ENCODE measurements at regions not wholly inside any gene's neighbourhood (a gene's known extent, or its start where the extent isn't known, plus 50 kb on each side); places are given as distances from the start of the nearest gene placed in this dataset.
"Not testable (repeated sequence)": the region's sequence is repeated elsewhere in the genome, so short reads cannot be mapped to it uniquely, and the experiment has no call there.

DNA sequence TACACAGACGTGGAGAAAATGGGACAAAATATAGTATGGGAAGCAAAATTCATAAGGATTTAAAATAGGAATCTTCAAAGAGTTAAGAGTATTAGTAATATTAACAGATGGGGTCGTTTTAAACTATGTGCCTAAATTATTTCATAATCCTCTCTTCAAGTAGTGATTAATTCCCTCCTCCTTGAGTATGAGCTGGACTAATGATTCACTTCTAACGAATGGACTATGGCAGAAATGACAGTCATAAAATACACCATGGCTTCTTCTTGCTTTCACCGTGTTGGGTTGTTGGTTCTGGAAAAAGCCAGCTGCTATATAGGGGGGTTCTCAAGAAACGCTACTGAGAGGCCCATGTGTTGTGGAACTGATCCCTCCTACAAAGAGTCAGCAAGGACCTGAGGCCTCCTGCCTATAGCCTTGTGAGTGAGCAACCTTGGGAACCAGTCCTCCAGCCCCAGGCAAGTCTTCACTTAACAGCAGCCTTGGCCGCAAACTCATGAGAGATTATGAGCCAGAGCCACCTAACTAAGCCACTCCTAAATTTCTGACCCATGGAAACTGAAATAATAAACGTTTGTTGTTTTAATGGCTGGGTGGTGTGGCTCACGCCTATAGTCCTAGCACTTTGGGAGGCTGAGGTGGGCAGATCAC is 64.8 kb upstream of the ABHD2 start:
- DNase-seq (ENCODE audit: low read depth) = no peak
- no peak overlapping the region for H3K4me3 ChIP-seq (ENCODE audit: control insufficient read depth, low read depth, low read length)
- no peak for TF ChIP-seq CTCF (IDR thresholded peaks at IDR 0.05; ENCODE audit: control insufficient read depth, insufficient read depth, low read depth, low read length, missing control alignments)

DNA sequence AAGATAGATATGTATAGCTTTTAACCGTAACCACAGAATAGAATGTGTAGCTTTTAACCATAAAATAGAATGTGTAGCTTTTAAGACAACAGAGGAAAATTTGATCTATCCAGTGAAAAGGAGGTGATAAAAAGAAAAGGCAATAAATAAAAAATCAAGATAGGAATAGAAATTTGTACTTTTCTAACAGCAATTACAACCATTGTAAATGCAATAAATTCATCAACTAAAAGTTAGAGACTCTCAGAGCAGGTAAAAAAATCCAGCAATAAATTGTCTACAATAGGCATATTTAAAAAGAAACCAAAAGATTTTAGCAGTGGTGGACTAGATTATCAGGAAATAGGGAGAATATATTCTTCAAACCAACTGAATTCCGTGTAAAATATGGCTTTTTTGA is 63.8 kb upstream of the ABHD2 start:
- no peak overlapping the region for H3K4me3 ChIP-seq (ENCODE audit: control insufficient read depth, low read depth, low read length)
- no peak for DNase-seq (ENCODE audit: low read depth)
- no peak for TF ChIP-seq CTCF (IDR thresholded peaks at IDR 0.05; ENCODE audit: control insufficient read depth, insufficient read depth, low read depth, low read length, missing control alignments)

DNA sequence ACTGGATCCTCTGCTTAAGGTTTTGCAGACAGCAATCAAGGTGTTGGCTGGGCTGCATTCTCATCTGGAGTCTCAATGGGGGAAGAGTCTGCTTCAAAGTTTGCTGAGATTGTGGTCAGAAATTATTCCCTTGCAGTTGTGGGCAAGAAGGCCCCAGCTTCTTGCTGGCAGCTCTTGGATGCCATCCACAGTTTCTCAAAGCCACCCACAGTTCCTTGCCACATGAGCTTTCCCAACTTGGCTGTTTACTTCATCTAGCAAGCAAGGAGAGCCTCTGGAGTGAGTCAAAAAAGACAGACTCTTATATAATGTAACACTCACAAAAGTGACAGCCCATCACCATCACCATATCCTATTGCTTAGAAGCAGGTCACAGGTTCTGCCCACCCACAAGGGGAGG is 62.1 kb upstream of the ABHD2 start:
- H3K4me3 ChIP-seq (ENCODE audit: control insufficient read depth, low read depth, low read length) = no peak overlapping the region
- TF ChIP-seq CTCF (IDR thresholded peaks at IDR 0.05; ENCODE audit: control insufficient read depth, insufficient read depth, low read depth, low read length, missing control alignments) = no peak

GRCh38 chr15:89028036-89028435 is 60.2 kb upstream of the ABHD2 start:
- TF ChIP-seq CTCF (IDR thresholded peaks at IDR 0.05; ENCODE audit: control insufficient read depth, insufficient read depth, low read depth, low read length, missing control alignments) = no peak
- no peak overlapping the region for H3K4me3 ChIP-seq (ENCODE audit: control insufficient read depth, low read depth, low read length)
- DNase-seq (ENCODE audit: low read depth) = no peak

More for the DNA sequence above, 62.1 kb upstream of the ABHD2 start:
- no peak for DNase-seq (ENCODE audit: low read depth)

DNA sequence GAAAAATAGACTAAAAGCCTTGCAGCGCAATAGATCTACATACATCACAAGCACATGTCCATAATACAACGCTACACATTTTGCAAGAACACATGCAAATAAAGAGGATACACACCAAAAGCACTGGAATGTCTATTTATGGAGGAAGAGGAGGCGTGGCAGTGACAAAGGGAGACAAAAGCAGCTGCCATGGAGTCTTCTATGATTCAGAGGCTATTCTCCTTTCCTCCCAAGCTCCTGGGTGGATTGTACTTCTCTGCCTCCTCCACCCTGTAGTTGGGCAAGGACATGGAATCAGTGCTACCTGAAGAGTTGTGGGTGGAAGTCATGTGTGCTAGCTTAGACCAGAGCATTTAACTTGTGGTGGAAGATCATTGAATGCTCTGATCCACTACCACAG is 57.9 kb upstream of the ABHD2 start:
- no peak for DNase-seq (ENCODE audit: low read depth)
- H3K4me3 ChIP-seq (ENCODE audit: control insufficient read depth, low read depth, low read length) = no peak overlapping the region
- TF ChIP-seq CTCF (IDR thresholded peaks at IDR 0.05; ENCODE audit: control insufficient read depth, insufficient read depth, low read depth, low read length, missing control alignments) = no peak

- not testable (repeated sequence) for DNase-seq (ENCODE audit: low read depth); H3K4me3 ChIP-seq (ENCODE audit: control insufficient read depth, low read depth, low read length)
Observed at GRCh38 chr15:89031637-89032285, 56.5 kb upstream of the ABHD2 start.

DNA sequence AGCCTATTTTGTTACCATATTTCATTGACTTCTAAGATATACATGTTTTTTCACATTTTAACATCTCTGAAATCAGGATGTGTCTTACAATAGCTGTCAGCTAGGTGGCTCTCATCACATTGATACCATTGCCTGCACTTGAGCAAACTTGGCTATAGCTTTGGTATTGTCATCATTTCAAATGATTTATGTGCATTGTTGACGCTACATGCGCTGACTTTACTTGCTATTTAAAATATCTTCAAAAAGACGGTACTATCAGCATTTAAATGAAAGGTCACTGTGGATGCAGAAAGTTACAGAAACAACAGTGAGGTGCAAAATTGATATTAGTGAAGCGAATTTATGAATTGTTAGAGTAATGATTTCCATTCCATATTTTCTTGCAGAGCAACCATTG is 54.0 kb upstream of the ABHD2 start:
- no peak for DNase-seq (ENCODE audit: low read depth)
- peak; percentile 56 for TF ChIP-seq CTCF (IDR thresholded peaks at IDR 0.05; ENCODE audit: control insufficient read depth, insufficient read depth, low read depth, low read length, missing control alignments)
- H3K4me3 ChIP-seq (ENCODE audit: control insufficient read depth, low read depth, low read length) = no peak overlapping the region
